Dedifferentiated amniotic fluid mesenchymal stem cell (primary cell): ENCODE measurements at regions not wholly inside any gene's neighbourhood (a gene's known extent, or its start where the extent isn't known, plus 50 kb on each side); places are given as distances from the start of the nearest gene placed in this dataset.
"Not testable (repeated sequence)": the region's sequence is repeated elsewhere in the genome, so short reads cannot be mapped to it uniquely, and the experiment has no call there.

Experiments used
- DNase-seq: peaks from one replicate; pipeline ENCODE4 v3.0.0-alpha.2; 2016; ENCODE audit errors: extremely low spot score

GRCh38 chr5:88666761-88667495 is 216.1 kb downstream of the MEF2C start:
- DNase-seq: no peak

GRCh38 chr5:88665750-88666215 is 217.2 kb downstream of the MEF2C start:
- DNase-seq: no peak

GRCh38 chr5:88664645-88665044 is 218.3 kb downstream of the MEF2C start:
- DNase-seq: no peak

DNA sequence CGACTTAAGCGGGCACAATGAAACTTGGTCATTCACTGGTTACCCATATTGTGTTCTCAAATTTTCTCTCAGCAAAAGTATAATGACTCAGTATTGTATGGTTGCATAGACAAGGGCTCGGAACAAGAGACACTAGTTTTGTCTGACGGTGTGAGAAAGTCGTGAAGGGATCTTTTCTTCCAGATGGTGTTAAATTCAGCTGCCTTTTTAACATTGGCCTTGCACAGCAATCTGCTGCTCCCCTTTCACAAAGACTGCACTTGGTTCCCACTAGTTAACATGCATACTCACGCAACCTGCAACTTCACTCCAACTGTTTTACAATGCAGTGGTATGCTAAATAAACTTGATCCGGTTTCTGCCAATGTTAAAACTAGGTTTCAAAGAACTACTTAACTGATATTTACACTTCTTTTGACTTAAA is 219.2 kb downstream of the MEF2C start:
- DNase-seq: no peak

- no peak for DNase-seq
These were observed 220.1 kb downstream of the MEF2C start for GRCh38 chr5:88662846-88663245.

- DNase-seq: no peak
These were observed 221.2 kb downstream of the MEF2C start for GRCh38 chr5:88661806-88662207.

DNA sequence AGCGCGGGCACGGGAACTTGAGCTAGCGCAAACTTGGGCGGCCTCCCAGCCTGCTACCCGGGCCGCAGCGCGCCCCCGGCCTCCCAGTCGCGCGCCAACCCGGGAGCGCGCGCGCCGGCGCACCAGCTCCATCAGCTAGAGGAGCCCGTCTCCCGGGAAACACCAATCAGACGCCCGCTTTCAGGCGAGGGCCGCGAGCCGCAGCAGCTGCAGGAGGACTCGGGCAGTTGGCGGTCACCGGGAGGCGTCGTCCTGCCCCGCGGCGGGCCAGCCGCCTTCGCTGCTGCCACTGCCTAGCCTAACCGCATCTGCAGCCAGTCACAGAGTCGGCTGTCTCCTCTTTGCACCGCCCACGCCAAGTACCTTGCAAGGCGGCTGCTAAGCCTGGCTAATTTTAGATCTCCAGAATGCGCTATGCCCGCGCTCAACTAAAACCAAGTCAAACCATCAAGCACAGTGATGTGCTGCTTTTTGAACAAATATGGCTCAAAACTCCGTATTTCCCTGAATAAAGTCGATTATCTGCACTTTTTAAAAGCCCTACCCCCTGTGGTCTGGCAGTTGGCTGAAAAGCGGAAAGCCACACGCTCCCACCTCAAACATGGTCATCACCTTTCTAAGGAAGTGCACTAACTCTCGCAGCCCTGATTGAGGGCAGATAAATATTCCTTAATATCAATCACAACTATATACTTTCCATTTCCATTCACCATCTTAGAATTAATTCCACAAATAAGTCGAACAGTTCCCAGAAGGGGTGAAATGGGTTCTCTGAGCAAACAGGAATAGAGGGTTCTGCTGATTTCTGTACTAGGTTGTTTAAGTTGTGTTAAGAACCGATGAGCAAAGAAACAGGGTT is 221.8 kb downstream of the MEF2C start:
- DNase-seq: peak; percentile 55

- DNase-seq: no peak
These were observed 222.6 kb downstream of the MEF2C start for GRCh38 chr5:88660264-88660946.

- no peak for DNase-seq
These were observed 223.3 kb downstream of the MEF2C start for GRCh38 chr5:88659529-88660263.

GRCh38 chr5:88658886-88659285 is 224.1 kb downstream of the MEF2C start:
- DNase-seq: no peak

DNA sequence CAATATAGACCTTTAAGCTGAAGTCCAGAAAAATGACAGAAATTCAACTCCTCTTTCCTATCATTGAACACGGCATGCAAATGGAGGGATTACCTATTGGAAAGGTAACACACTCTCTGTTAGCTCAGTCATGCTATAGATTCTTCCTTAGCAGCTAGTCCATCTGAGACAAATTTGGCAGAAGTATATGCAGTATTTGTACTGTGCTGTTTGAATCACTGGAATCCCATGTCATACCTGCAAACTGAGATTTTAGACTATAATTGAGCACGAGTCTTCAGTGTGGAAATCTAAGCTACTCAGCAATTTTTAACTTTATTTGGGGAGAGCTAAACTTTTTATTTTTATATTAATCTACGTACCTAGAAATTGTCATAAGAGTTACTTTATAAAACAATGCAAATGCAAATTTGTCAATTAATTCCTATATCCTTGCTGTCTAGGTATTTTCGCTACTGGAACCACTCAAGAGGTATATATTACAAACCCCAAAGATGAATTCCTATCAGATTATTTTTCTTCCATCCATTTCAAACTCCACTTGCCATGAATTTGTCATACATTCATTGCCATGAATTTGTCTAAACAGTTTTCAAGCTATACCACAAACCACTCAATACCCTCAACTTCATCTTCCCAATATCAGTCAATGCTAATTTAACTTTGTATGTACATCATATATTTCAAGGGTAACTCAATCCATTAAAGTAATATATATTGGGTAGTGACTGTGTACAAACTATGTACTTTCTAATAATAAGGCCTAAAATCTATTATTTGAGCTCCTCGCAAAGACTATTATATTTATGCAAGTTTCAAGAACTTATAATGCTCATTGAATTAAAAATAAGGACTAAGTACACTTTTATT is 224.8 kb downstream of the MEF2C start:
- no peak for DNase-seq

- DNase-seq: no peak
These were observed 225.8 kb downstream of the MEF2C start for GRCh38 chr5:88657136-88657535.

DNA sequence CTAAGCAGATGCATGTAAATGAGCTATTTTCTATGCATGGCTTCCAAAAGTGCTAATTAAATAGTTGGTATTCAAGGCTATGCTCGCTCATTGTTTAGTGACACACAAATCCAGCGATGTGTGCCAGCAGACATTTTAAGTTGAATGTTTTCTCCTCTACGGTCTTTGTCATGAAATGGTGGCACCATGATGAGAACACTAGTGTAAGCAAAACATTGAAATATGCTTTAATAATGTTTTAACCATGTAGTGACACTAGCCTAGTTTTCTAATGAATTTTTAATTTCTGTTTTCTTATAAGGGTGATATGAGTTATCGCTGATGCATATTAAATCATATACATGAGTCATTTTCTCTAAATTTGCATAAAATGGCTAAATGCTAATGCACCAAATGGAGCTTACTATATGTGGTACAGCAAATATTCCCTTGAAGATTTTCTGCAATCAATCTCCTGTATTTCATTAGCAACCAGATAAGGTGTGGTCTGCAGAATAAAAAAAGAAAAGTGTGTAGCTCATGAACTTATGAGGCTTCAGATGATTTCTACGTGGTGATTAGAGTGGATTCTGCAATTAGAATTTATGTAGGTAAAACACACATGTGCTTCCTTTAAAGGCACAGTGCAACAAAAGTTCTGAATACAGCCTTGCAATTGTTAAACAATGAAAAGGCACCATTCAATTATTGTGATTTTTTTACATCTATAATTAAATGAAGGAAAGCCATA is 226.6 kb downstream of the MEF2C start:
- DNase-seq: no peak

GRCh38 chr5:88653471-88653870 is 229.5 kb downstream of the MEF2C start:
- DNase-seq: no peak

GRCh38 chr5:88647901-88648300 is 235.1 kb downstream of the MEF2C start:
- DNase-seq: no peak

DNA sequence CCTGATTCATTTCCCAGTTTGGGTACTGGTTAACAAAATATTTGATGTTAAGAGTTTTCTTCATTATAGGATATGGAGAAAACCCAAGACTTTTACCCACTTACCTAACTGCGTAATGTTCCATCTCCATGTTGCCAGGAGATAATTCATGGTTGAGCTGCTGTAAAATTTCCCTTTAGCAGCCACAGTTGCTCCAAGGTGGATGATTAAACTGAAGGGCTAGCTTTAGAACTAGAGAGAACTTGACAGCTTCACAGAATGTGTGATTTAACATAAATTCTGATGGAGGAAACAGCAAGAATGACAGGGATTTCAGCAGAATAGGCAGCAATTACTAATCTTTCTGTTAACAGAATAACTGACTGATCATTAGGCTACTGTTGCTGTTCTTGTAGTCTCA is 236.1 kb downstream of the MEF2C start:
- no peak for DNase-seq

GRCh38 chr5:88644676-88645075 is 238.3 kb downstream of the MEF2C start:
- DNase-seq: no peak

- no peak for DNase-seq
These were observed 239.7 kb downstream of the MEF2C start for GRCh38 chr5:88643315-88643714.

DNA sequence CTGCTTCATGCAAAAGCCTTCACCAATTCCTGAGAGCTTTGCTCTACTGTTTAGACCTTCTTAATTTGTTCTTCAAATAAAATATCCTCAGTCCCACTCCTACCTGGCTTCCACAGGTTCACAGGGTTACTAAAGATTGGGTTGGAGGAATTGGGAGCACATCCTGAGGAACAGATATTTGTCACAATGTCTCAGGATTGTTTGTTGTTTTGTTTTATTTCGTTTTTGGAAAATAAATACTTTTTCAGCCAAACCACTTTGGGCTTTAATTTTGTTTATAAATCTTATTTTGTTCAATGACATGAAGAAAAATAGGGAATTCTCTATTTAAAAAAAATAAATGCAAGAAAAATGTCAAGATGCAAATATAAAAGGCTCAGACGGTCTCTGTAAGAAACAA is 249.0 kb downstream of the MEF2C start:
- no peak for DNase-seq

DNA sequence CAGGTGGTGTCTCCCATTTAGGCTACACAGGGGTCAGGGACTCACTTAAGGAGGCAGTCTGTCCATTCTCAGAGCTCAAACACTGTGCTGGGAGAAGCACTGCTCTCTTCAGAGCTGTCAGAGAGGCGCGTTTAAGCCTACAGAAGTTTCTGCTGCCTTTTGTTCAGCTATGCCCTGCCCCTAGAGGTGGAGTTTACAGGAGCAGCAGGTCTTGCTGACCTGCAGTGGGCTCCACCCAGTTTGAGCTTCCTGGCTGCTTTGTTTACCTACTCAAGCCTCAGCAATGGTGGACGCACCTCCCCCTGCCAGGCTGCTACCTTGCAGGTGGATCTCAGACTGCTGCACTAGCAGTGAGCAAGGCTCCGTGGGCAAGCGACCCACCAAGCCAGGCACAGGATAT is 260.1 kb downstream of the MEF2C start:
- DNase-seq: not testable (repeated sequence)
